CD14-positive monocyte (primary cell): ENCODE measurements at regions not wholly inside any gene's neighbourhood (a gene's known extent, or its start where the extent isn't known, plus 50 kb on each side); places are given as distances from the start of the nearest gene placed in this dataset.

Source experiments
- DNase-seq, 3 donors: peaks; one replicate each; pipeline ENCODE4 v3.0.0-alpha.2; 2011 to 2022
- H2AFZ ChIP-seq: 2 replicates; pipeline ENCODE4 v1.6.0; 2012; ENCODE audit warnings: mild to moderate bottlenecking, low read depth, low read length, inconsistent platforms; ENCODE audit not compliant: insufficient read depth, poor library complexity, severe bottlenecking
- H3K27ac ChIP-seq, 2 donors: 1 replicate in 1 of 2; 2 replicates in 1 of 2; pipeline ENCODE4 v1.5.1; 2012 to 2013; ENCODE audit warnings: low read length in 2 of 2, control low read depth in 1 of 2, inconsistent platforms in 1 of 2, low read depth in 1 of 2, mild to moderate bottlenecking in 1 of 2
- H3K27me3 ChIP-seq, 2 donors: one replicate each; pipeline versions ENCODE4 v1.6.0 to v1.6.1; 2011 to 2013; ENCODE audit warnings: low read length in 2 of 2; ENCODE audit not compliant: control insufficient read depth in 2 of 2, insufficient read depth in 2 of 2
- H3K36me3 ChIP-seq, 2 donors: replicated peaks in 1 of 2; 1 replicate in 1 of 2; 2 replicates in 1 of 2; pipeline versions ENCODE4 v1.5.1 to v1.6.1; 2012 to 2013; ENCODE audit warnings: low read length in 2 of 2, control low read depth in 1 of 2, inconsistent platforms in 1 of 2, mild to moderate bottlenecking in 1 of 2; ENCODE audit not compliant: insufficient read depth in 2 of 2, control insufficient read depth in 1 of 2
- H3K4me1 ChIP-seq, 2 donors: 1 replicate in 1 of 2; 2 replicates in 1 of 2; pipeline versions ENCODE4 v1.5.1 to v1.6.1; 2012 to 2013; ENCODE audit warnings: low read length in 2 of 2, control low read depth in 1 of 2, inconsistent platforms in 1 of 2, mild to moderate bottlenecking in 1 of 2, moderate library complexity in 1 of 2; ENCODE audit not compliant: insufficient read depth in 2 of 2, control insufficient read depth in 1 of 2
- H3K4me2 ChIP-seq: replicated peaks from 2 replicates; pipeline ENCODE3; 2012; ENCODE audit warnings: low read length, moderate library complexity, mild to moderate bottlenecking; ENCODE audit not compliant: poor library complexity, severe bottlenecking; ENCODE audit errors: extremely low read depth
- H3K4me3 ChIP-seq, 3 experiments: fragments of 200-600 bp in 1 of 3; sonication (generic) in 1 of 3; replicated peaks in 1 of 3; 1 replicate in 2 of 3; 2 replicates in 1 of 3; pipeline ENCODE4 v1.5.1; 2011 to 2013; ENCODE audit warnings: low read length in 3 of 3, mild to moderate bottlenecking in 3 of 3, control low read depth in 2 of 3, low read depth in 2 of 3, inconsistent platforms in 1 of 3, moderate library complexity in 1 of 3
- H3K79me2 ChIP-seq: 2 replicates; pipeline ENCODE4 v1.6.0; 2012; ENCODE audit warnings: mild to moderate bottlenecking, control low read depth, inconsistent platforms, low read length, moderate library complexity; ENCODE audit not compliant: insufficient read depth
- H3K9ac ChIP-seq: 2 replicates; pipeline ENCODE4 v1.6.0; 2017; ENCODE audit warnings: low read length, mild to moderate bottlenecking; ENCODE audit not compliant: insufficient read depth, poor library complexity, severe bottlenecking
- H3K9me3 ChIP-seq, 2 donors: replicated peaks in 1 of 2; 1 replicate in 1 of 2; 2 replicates in 1 of 2; pipeline versions ENCODE4 v1.5.1 to v1.6.1; 2012 to 2013; ENCODE audit warnings: low read length in 2 of 2, control low read depth in 1 of 2; ENCODE audit not compliant: control insufficient read depth in 1 of 2, insufficient read depth in 1 of 2
- H4K20me1 ChIP-seq: 2 replicates; pipeline ENCODE4 v1.6.0; 2012; ENCODE audit warnings: mild to moderate bottlenecking, low read length, control low read depth, moderate library complexity; ENCODE audit not compliant: insufficient read depth
- H3K27ac Mint-ChIP-seq, 7 donors: one replicate each; pipeline ENCODE4 v1.8.0; 2020; ENCODE audit warnings: mild to moderate bottlenecking in 7 of 7, mixed read lengths in 7 of 7, moderate library complexity in 6 of 7, inconsistent platforms in 2 of 7
- H3K27me3 Mint-ChIP-seq, 3 donors: one replicate each; pipeline ENCODE4 v1.8.0; 2021 to 2022; ENCODE audit warnings: low read depth in 3 of 3, mild to moderate bottlenecking in 3 of 3, mixed read lengths in 3 of 3, moderate library complexity in 3 of 3, inconsistent platforms in 1 of 3
- H3K36me3 Mint-ChIP-seq, 2 donors: one replicate each; pipeline ENCODE4 v1.8.0; 2020; ENCODE audit warnings: mixed read lengths in 2 of 2, inconsistent platforms in 1 of 2, mild to moderate bottlenecking in 1 of 2
- H3K4me1 Mint-ChIP-seq: one replicate; pipeline ENCODE4 v1.8.0; 2020; ENCODE audit warnings: mild to moderate bottlenecking, mixed read lengths
- H3K4me3 Mint-ChIP-seq, 2 donors: one replicate each; pipeline ENCODE4 v1.8.0; 2020; ENCODE audit warnings: mild to moderate bottlenecking in 2 of 2, mixed read lengths in 2 of 2, moderate library complexity in 1 of 2
- H3K9me3 Mint-ChIP-seq, 7 donors: one replicate each; pipeline ENCODE4 v1.8.0; 2020 to 2022; ENCODE audit warnings: mixed read lengths in 7 of 7, mild to moderate bottlenecking in 6 of 7, moderate library complexity in 6 of 7, inconsistent platforms in 2 of 7
- CTCF ChIP-seq: fragments of 200-600 bp; IDR thresholded peaks from one replicate; pipeline ENCODE4 v1.8.0; 2022; ENCODE audit warnings: antibody characterized with exemption, mild to moderate bottlenecking
- WGBS: methylation state at CpG from one replicate; pipeline ENCODE4 v1.1.5; 2013; ENCODE audit warnings: missing lambda C conversion rate; ENCODE audit not compliant: insufficient coverage; 5-methylcytosine and 5-hydroxymethylcytosine counted together
- intact Hi-C, 2 donors: fragments of 100-400 bp; cut with micrococcal nuclease; formaldehyde crosslinking; loops; one replicate each; pipeline versions ENCODE4 v1.15.0 to v1.15.1; 2023

- intact Hi-C loops, result no loop called here
- H3K36me3 Mint-ChIP-seq, result no peaks in the 10 kb centered on the region
- no peak overlapping the region for H3K4me3 Mint-ChIP-seq
- Histone ChIP-seq H2AFZ (no peak overlapping the region), H3K36me3 (no peaks in the 10 kb centered on the region), H3K9ac (no peak overlapping the region), H3K27me3 (no peaks in the 10 kb centered on the region), H3K4me1 (no peaks in the 10 kb centered on the region), H3K4me3 (no peak overlapping the region), H3K79me2 (no peaks in the 10 kb centered on the region), H4K20me1 (no peaks in the 10 kb centered on the region), H3K27ac (no peak overlapping the region), H3K4me2 (no peak overlapping the region), H3K9me3 (peaks cover 0 to 7% of the 10 kb centered on the region in 2 donors)
- H3K27me3 Mint-ChIP-seq, result peaks cover 0 to 2% (median 1%) of the 10 kb centered on the region in 3 donors
- WGBS, result 50% methylated on average over 3 of the region's 6 CpGs
- H3K9me3 Mint-ChIP-seq, result peaks cover 0 to 4% (median 3%) of the 10 kb centered on the region in 7 donors
- DNase-seq, result no peak
- no peak for TF ChIP-seq CTCF
- H3K27ac Mint-ChIP-seq, result no peak overlapping the region
- H3K4me1 Mint-ChIP-seq, result no peaks in the 10 kb centered on the region
Measured at GRCh38 chr14:31990926-31991572, 86.1 kb upstream of the ARHGAP5 start.

DNA sequence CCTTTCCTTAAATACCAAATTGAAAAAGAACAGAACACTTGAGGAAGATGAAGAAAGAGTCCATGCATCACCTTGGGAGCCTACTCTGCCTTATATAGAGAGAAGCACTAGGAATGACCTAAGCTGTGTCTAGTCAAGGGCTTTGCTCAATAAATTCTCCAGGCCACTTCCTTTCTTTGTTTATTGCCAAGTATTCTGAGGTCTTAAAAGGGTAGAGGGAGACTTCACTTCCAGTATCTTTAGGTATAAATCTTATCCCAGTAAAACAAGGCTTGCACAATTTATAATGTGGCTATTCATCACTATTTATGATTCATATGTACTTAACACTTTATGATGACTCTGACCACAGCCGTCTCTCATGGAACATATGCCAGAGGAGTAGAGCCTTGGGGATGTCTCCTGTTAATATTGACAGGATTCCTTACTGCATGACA lies 85.1 kb upstream of the ARHGAP5 start:
- Histone ChIP-seq H3K4me3 (no peak overlapping the region), H3K36me3 (no peaks in the 10 kb centered on the region), H3K9ac (no peak overlapping the region), H3K79me2 (no peaks in the 10 kb centered on the region), H4K20me1 (no peaks in the 10 kb centered on the region), H3K27ac (no peak overlapping the region), H3K27me3 (no peaks in the 10 kb centered on the region), H2AFZ (no peak overlapping the region), H3K9me3 (peaks cover 0 to 7% of the 10 kb centered on the region in 2 donors), H3K4me1 (no peaks in the 10 kb centered on the region), H3K4me2 (no peak overlapping the region)
- Mint-ChIP-seq H3K9me3 (peaks cover 0 to 3% (median 0%) of the 10 kb centered on the region in 7 donors), H3K4me1 (no peaks in the 10 kb centered on the region), H3K27me3 (peaks cover 0 to 2% (median 0%) of the 10 kb centered on the region in 3 donors), H3K36me3 (no peaks in the 10 kb centered on the region), H3K27ac (no peak overlapping the region), H3K4me3 (no peak overlapping the region)
- TF ChIP-seq CTCF, result no peak
- intact Hi-C loops, result no loop called here
- WGBS, result no CpG with 5 or more reads among the region's 1 CpG
- no peak for DNase-seq
